NCI-H1694 (cell line): ENCODE measurements at regions not wholly inside any gene's neighbourhood (a gene's known extent, or its start where the extent isn't known, plus 50 kb on each side); places are given as distances from the start of the nearest gene placed in this dataset.

ENCODE experiments used
- DNase-seq: peaks from one replicate; lab custom pipeline; 2025; lab: John Stamatoyannopoulos, UW

DNA sequence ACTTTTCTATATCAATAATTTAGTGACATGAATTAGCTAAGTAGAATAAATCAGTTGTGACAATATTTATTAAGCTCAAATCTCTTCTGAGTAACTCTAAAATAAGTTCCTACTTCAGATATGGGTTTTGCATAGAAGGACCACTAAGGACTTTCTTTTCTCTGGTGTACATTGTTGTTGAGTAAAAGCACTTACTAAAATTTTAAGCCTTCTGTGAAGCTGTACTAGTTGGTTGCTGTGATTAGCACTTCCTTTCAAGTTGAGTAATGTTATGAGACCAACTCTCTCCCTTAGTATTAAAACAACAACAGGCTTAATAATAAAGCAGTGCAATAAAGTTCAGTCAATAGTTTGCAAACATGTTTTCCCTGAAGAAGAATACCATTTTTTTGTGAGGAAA, 667.4 kb upstream of the NDST4 start:
- no peak for DNase-seq

DNA sequence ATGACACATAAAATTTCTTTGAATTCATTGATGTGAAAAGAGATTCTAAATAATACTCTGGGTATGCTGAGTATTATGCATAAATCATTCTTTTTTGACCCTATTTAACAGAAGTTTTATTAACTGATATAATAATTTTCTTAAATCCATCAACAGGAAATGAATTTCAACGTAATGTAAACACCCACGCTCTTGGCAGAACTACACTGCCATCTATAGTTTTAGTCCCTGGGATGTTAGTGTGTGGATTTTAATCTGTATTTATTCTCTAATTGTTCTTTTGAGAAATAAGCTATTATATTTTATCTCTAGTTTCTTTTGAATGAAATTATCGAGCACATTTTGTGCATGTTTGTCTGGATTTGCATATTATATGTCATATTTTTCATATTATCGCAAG, 666.8 kb upstream of the NDST4 start:
- no peak for DNase-seq

GRCh38 chr4:115770046-115770543, 656.7 kb upstream of the NDST4 start:
- no peak for DNase-seq

GRCh38 chr4:115769396-115769795, 656.0 kb upstream of the NDST4 start:
- no peak for DNase-seq

GRCh38 chr4:115763051-115763450, 649.6 kb upstream of the NDST4 start:
- DNase-seq, result no peak

DNA sequence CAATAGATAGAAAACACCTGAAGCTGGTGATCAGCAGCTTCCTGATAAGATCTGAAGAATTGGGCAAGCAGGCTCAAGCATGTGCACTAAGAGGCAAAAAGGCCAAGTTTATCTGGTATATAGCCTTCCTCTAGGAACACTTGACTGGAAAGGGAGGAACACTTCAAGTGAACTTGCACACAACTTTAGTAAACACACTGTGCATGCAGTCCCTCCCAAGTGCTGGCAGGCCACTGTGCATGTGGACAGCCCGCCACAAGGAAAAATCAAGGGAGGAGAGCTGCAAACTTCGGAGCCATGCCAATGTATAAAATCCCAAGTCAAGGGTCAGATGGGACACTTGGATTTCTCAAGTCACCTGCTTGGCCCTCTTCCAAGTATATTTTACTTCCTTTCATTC, 645.8 kb upstream of the NDST4 start:
- DNase-seq, result no peak

GRCh38 chr4:115749404-115749803, 636.0 kb upstream of the NDST4 start:
- no peak for DNase-seq

DNA sequence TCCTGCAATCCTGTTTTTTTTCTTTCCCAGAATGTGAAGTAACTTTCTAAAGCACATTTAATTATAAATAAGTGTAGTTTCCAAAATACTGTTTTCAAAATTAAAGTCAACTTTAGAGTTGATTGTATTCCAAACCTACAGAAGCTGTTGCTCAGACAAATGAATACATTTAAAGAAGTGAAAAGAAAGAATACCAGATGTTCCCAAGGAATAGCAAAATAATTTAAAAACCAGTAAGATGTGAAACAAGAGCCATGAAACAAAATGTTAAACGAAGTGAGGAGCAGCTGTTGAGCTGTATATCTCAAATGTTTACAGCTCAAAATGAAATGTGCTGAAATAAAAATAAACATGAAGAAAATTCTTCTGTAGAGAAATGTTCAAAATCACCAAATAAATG, 627.4 kb upstream of the NDST4 start:
- no peak for DNase-seq

- no peak for DNase-seq
Observed at GRCh38 chr4:115729739-115730266, 616.4 kb upstream of the NDST4 start.

- no peak for DNase-seq
Observed at GRCh38 chr4:115723621-115724020, 610.2 kb upstream of the NDST4 start.

DNA sequence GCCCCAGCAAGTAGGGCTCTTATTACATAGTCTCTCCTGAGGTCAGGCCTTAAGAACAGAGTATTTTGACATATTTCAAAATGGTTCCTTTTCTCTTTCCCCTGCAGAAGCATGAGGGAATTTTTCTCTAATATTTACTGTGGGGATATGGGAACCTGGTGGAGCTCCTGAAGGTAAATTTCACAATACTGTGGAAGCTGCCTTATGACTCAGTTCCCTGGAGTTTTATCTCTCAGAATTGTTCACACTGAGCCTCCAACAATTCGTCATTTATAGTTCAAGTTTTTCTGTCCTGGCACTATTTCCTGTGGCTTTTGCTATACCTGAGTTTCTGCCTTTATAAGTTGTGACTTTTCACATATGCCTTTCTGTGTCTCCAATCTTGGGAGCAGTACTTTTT, 607.2 kb upstream of the NDST4 start:
- no peak for DNase-seq

GRCh38 chr4:115711575-115711974, 598.2 kb upstream of the NDST4 start:
- no peak for DNase-seq

GRCh38 chr4:115688961-115689360, 575.5 kb upstream of the NDST4 start:
- no peak for DNase-seq

DNA sequence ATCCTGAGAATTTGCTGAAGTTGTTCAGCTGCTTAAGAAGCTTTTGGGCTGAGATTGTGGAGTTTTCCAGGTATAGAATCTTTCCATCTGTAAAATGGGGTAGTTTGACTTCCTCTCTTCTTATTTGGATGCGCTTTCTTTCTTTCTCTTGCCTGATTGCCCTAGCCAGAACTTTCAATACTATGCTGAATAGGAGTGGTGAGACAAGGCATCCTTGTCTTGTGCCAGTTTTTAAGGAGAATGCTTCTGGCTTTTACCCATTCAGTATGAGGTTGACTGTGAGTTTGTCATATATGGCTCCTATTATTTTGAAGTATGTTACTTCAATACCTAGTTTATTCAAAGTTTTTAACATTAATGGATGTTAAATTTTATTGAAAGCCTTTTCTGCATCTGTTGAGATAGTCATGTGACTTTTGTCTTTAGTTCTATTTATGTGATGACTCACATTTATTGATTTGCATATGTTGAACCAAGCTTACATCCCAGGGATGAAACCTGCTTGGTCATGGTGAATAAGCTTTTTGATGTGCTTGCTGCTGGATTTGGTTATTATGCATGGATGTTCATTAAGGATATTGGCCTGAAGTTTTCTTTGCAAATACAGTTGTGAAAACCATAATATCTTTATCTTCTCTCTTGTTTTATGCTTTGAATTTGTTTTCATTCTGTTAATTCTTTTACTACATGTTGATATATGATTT, 573.8 kb upstream of the NDST4 start:
- no peak for DNase-seq

DNA sequence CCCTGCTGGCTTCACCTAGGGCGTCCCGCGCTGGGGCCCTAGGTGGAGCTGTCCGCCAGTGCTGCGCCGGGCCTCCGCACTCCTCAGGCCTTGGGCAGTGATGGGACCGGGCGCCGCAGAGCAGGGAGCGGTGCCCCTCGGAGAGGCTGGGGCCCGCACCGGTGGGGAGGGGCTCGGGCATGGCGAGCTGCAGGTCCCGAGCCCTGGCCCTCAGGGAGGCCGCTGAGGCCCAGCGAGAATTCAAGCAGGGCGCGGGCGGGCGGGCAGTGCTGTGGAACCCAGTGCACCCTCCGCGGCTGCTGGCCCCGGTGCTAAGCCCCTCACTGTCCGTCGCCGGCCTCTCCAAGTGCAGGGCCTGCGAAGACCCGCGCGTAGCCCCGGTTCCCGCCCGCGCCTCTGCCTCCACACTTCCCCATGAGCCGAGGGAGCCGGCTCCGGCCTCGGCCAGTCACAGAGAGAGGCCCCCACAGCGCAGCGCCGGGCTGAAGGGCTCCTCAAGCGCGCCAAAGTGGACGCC, 565.1 kb upstream of the NDST4 start:
- no peak for DNase-seq

- DNase-seq, result no peak
Observed at GRCh38 chr4:115675719-115676118, 562.3 kb upstream of the NDST4 start.

GRCh38 chr4:115674485-115674884, 561.1 kb upstream of the NDST4 start:
- no peak for DNase-seq

GRCh38 chr4:115671581-115671980, 558.2 kb upstream of the NDST4 start:
- no peak for DNase-seq

DNA sequence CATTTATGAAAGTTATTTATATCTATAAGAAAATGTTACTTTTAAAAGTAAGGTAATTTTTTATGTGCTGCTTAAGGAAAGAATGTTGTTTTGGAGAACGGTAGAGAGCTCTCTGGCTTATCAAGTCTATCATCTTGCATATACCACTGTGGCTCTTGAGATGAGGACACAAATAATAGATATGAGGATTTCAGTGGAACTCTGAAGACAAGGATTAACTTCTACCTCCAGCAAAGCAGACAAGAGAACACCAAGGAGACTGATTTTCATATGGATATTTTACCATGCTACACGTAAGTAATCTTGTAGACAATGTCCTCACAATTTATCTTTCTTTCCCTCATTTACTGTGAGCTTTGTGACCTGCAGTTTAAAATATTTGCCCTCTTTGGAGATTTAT, 557.5 kb upstream of the NDST4 start:
- no peak for DNase-seq

- DNase-seq, result no peak
Observed at GRCh38 chr4:115668396-115668795, 555.0 kb upstream of the NDST4 start.

DNA sequence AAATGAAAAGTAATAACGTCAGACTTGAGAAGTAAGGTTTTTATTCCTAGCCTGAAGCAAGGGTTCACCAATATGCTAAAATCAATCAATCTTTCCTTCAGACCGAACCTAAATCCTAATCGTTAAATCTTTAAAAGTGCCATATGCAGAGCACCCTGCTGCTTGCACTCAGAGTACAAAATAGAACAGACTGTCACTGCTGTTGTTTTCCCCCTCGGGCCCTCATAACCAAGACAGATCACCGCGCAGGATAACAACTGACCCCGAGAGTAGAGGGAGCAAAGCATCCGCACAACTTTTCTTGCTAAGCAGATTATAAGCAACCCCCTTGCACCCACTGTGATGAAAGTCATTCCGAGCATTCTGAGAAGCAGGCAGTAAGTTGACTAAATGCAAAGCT, 550.9 kb upstream of the NDST4 start:
- no peak for DNase-seq

GRCh38 chr4:115660465-115660864, 547.0 kb upstream of the NDST4 start:
- no peak for DNase-seq

DNA sequence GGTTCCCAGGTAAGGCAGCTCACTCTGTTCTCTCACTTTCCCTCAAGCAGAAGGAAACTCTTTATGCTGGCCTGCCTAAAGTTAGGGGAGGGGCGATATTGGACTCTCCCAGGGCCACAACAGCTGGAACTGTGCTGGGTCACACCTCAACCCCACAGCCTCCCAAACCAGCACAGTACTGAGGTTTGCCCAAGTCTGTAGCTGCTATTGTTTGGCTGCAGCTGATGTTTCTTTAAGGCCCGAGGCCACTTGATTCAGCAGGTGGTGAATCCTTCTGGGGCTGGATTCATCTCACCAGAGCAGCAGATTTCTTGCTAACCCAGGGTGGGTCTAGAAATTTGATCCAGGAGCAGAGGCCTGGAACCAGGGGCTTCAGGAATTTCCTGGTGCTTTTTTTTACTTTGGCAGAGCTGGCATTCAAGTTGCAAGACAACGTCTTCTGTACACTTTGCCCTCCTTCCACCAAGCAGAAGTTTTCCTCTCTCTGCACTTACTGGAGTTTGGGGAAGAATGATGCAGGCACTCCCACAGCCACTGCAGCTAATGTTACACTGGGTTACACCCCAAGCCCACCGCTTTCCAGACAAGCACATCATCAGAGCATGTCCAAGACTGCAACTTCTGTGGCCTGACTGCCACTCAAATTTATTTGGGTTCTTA, 544.7 kb upstream of the NDST4 start:
- no peak for DNase-seq
